ENCODE measurements at regions not wholly inside any gene's neighbourhood (a gene's known extent, or its start where the extent isn't known, plus 50 kb on each side); places are given as distances from the start of the nearest gene placed in this dataset.

GRCh38 chr15:91695799-91696198, 157.7 kb upstream of the SLCO3A1 start:
- TF ChIP-seq, protein P1, sequence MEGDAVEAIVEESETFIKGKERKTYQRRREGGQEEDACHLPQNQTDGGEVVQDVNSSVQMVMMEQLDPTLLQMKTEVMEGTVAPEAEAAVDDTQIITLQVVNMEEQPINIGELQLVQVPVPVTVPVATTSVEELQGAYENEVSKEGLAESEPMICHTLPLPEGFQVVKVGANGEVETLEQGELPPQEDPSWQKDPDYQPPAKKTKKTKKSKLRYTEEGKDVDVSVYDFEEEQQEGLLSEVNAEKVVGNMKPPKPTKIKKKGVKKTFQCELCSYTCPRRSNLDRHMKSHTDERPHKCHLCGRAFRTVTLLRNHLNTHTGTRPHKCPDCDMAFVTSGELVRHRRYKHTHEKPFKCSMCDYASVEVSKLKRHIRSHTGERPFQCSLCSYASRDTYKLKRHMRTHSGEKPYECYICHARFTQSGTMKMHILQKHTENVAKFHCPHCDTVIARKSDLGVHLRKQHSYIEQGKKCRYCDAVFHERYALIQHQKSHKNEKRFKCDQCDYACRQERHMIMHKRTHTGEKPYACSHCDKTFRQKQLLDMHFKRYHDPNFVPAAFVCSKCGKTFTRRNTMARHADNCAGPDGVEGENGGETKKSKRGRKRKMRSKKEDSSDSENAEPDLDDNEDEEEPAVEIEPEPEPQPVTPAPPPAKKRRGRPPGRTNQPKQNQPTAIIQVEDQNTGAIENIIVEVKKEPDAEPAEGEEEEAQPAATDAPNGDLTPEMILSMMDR (IDR thresholded peaks at IDR 0.05 in 2 of 3, conservative IDR thresholded peaks at IDR 0.05 in 1 of 3; ENCODE audit: borderline replicate concordance in 1 of 3, insufficient read depth in 1 of 3, low read depth in 2 of 3, low read length in 2 of 3): no peak
- TF ChIP-seq POLR2A (IDR thresholded peaks at IDR 0.05; ENCODE audit: borderline replicate concordance, extremely low read depth, insufficient read depth, insufficient read length) (no peak), SP1 (IDR thresholded peaks at IDR 0.05; ENCODE audit: low read depth) (no peak), FOSL1 (IDR thresholded peaks at IDR 0.05; ENCODE audit: low read depth) (no peak), EZH2phosphoT487 (IDR thresholded peaks at IDR 0.05; ENCODE audit: borderline replicate concordance) (no peak), POLR2AphosphoS5 (IDR thresholded peaks at IDR 0.05; ENCODE audit: low read depth, low read length) (no peak), EZH2 (IDR thresholded peaks at IDR 0.05) (no peak), REST (IDR thresholded peaks at IDR 0.05; ENCODE audit: low read depth) (no peak), SRF (IDR thresholded peaks at IDR 0.05; ENCODE audit: low read depth) (no peak), YY1 (IDR thresholded peaks at IDR 0.05; ENCODE audit: extremely low read depth, insufficient replicate concordance, low read depth, low read length) (no peak)

Data from HCT116 (cell line).